GM19238 (cell line): ENCODE measurements at regions not wholly inside any gene's neighbourhood (a gene's known extent, or its start where the extent isn't known, plus 50 kb on each side); places are given as distances from the start of the nearest gene placed in this dataset.
"Not testable (repeated sequence)": the region's sequence is repeated elsewhere in the genome, so short reads cannot be mapped to it uniquely, and the experiment has no call there.

Experiments used
- DNase-seq: peaks from one replicate; pipeline ENCODE4 v3.0.0; 2011; ENCODE audit warnings: low spot score; ENCODE audit not compliant: insufficient read length

DNA sequence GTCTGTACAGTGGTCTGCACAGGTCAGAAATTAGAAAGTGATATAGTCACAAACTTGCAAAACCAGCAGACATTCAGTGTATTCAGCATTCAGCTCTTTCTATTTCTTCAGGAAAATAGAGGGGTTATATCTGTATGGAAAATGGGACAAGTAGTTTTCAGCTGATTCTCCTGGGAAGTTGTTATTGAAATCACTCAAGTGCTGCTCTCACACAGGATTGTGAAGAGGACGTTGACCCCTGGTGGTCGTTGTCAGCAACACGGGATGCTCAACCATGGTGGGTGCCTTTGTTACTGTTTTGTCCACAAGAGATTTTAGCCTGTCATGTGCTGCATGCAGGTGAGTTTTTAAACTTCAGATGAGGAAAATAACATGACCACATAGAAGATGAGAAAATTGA, 981.8 kb downstream of the TMEM121 start:
- no peak for DNase-seq

DNA sequence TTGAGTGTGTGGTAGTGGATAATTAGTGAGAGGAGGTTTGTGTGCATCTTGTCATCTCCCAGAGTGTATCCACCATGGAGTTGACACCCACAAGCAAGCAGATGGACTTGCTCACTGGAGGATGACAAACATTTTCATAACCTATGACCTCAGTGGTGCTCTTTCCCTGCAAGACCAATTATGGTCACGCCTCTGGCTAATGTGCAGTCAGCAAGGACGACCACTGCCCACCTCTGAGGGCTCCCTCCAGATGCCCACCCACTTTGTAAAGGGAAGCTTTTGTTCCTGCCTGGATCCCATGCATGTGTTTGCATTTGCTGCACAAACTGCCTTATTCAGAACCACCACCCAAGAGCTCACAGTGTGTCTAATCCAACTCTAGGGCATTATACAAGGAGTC, 982.8 kb downstream of the TMEM121 start:
- DNase-seq = no peak

DNA sequence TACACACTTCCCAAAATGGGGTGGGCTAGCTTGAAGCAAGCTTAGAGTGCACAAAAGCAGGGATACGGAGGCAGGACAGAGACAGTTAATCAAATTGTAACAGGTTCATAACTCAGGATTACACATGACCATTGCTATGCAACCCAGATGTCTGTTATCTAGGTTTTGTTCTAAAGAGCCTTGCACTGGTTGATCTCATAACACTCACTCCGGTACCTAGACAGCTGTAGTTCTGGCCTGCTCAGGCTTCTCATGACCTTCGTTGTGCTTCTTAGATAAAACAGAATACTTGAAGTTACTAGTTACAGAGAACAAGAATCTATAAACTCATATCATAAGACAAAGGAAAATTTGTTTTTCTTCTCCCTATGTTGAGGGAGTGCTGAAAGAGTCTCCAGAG, 983.4 kb downstream of the TMEM121 start:
- DNase-seq = no peak

DNA sequence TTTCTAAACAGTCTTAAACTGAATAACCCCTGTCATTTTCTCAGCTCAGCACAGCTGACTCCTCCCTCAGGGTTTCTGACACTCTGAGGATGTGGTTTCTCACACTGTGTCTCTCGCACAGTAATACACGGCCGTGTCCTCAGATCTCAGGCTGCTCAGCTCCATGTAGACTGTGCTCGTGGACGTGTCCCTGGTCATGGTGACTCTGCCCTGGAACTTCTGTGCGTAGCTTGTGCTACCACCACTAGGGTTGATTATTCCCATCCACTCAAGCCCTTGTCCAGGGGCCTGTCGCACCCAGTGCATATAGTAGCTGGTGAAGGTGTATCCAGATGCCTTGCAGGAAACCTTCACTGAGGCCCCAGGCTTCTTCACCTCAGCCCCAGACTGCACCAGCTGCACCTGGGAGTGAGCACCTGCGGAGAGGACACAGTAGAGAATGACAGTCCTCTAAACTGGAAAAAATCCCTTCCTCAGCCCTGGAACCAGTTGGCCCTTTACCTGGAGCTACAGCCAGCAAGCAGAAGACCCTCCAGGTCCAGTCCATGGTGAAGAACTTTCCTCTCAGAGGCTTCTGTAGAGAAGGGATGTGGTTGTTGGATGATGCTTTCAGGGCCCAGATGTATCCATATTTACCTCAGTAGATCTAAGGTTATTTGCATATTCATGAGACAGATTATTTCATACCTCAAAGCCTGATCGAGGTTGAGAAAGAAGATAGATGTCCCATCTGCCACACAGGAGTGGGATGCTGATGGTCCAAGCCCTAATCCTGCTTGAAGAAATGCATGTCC, 984.8 kb downstream of the TMEM121 start:
- DNase-seq = no peak

DNA sequence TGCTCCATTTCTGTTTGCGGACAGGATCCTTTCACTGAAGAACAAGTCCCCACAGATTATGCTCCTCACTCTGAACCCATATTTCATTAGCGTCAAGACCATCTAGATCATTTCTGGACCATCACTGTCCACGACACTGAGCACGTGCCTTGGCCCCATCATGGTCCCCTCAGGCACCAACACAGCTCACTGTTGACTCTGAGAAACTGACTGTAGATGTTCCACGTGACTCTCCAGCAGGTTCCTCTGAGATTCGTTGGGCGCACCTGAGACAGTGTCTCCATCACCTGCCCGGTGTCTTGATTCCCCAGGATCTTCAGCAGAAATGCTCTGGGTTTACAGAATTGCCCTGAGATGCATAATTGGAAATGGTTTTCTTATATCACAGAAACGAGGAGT, 985.4 kb downstream of the TMEM121 start:
- no peak for DNase-seq

DNA sequence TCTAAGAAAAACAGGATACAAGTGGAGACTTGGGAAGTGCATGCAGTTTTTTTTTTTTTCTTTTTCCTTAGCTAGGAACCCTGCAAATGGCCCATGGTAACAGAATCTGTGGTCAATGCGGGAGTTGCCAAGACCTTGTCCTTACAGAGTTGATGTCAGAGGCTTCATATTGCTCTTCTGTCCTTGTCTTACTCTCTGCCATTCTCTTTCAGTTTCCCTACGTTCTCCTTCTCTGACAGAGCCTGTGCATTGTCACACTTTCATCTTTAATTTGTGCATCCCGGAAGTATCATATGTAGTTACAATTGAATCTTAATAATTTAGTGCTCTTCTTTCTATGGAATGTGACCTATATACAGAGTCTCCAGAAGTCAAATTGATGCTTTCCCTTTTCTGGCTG, 986.9 kb downstream of the TMEM121 start:
- no peak for DNase-seq

DNA sequence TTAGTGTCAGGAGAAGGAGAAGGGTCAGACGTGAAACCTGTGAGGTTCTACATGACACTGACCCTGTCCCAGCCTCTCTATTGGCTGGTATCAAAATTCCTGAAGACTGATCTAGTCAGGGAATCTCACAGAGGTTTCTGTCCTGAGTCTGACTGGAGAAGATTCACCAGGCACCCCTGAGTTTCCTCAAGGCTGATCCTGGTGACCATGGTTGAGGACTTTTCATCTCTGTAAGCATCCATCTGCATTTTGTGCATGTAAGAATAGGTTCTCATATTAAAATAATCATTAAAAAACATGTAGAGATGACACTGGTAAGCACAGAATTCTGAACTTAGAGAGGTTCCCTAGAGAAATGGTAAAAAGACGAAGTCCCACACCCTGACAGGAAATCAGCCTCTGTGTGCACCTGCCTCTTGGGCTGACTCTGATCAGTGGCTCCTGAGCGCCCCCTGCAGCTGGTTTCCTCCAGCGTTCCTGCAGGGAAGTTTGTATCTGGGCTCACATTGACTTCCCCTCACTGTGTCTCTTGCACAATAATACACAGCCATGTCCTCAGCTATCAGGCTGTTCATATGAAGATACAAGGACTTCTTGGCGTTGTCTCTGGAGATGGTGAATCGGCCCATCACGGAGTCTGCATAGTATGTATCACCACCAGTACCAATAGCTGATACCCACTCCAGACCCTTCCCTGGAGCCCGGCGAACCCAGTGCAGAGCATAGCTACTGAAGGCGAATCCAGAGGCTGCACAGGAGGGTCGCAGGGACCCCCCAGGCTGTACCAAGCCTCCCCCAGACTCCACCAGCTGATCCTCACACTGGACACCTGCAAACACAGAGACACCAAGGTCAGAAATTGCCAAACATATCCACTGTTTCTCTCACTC, 991.9 kb downstream of the TMEM121 start:
- peak; percentile 8 for DNase-seq

DNA sequence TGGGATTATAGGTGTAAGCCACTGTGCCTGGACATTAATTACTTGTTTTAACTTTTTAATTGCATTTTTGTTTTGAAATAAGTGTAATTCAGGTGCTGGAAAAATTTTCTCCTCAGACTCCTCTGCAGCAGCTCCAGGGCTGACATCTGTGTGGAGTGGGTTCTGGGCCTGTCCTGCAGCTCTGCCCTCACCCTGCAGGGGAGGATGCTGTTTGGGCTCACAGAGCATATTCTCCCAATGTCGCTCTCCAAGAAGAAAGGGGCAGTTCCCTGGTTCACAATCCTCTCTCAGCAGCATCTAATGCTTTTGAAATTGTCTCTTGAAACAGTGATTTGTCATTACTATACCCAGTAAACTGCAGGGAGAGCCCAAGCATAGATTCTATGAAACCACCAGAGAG, 995.7 kb downstream of the TMEM121 start:
- DNase-seq = not testable (repeated sequence)

DNA sequence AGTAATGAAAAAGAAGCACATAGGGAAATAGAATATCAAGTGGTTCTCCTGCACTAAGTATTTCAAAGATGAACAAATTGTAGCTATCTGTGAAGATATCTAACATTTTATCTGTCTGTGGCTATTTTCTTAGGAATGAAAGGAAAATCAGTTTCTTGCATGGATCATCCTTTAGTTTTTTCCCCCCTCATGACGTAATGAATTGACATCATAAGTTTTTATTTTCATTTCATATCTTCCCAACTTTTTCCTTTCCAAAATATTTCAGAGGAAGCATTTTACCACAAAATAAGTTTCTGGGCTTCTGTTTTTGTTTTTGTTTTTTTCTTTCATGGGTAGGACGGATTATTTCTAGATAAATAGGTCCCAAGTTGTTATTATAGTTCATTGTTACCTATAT, 996.6 kb downstream of the TMEM121 start:
- DNase-seq = no peak

DNA sequence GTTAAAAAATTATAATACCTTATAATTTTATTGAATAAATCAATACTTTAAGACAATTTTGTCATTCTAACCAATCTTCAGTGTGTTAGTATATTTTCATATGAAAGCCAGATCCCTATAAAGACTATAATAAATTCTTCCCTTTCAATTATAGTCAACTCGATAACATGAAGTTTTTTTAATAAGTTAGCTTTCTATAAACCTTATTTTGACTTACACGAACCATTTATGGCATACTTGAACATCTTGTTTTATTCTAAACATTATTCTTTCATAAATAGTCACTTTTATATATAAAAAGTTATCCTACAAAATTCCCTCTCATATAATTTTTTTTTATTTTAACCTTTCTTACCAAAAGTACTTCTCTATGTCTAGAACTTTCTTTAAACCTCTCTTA, 1002.3 kb downstream of the TMEM121 start:
- DNase-seq = no peak

DNA sequence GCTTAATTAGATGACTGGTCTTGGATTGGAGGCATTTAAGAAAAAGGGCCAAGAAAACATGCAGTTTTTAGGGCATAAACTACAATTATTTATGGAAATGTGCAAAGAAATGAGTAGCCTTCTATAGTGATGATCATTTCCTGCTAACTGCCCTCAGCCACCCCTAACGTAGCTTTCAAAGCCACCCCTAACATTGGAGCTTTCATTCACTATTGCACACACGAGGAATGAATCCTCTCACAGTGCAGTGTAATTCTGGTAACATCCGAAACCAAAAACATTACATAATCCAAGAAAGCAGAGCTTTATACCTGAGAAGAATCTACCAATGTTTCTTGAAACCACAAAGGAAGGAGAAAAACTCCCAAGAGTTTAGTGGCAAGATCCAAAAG, 1003.6 kb downstream of the TMEM121 start:
- DNase-seq = no peak

DNA sequence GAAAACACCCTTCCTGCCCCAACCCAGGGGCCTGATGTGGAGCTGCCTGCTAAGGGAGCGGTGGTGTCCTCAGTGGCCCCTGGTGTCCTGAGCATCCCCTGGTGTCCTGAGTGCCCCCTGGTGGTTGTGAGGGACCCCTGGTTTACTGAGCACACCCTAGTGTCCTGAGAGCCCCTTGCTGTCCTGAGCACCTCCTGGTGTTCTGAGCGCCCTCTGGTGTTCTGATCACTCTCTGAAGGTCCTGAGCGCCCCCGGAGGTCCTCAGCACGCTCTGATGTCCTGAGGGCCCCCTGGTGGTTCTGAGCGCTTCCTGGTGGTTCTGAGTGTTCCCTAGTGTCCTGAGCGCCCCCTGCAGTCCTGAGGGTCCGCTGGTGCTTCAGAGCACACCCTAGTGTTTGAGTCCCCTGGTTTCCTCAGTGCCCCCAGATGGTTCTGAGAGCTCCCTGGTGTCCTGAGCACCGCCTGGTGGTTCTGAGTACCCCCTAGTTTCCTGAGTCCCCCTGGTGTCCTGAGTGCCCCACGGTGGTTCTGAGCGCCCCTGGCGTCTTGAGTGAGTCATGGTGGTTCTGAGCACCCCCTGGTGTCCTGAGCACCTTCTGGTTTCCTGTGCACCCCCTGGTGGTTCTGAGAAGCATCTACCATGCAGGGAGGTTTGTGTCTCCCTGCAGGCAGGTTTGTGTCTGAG, 1004.2 kb downstream of the TMEM121 start:
- no peak for DNase-seq

DNA sequence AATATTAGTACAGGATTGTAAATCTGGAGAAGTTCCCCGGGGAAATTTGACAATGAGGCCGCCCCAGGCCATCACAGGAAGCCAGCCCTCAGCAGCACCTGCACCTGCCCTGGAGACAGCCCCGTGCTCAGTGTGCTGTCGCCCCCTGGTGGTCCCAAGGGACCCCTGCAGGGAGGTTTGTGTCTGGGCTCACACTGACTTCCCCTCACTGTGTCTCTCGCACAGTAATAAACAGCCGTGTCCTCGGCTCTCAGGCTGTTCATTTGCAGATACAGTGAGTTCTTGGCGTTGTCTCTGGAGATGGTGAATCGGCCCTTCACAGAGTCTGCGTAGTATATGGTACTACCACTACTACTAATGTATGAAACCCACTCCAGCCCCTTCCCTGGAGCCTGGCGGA, 1011.2 kb downstream of the TMEM121 start:
- not testable (repeated sequence) for DNase-seq

DNA sequence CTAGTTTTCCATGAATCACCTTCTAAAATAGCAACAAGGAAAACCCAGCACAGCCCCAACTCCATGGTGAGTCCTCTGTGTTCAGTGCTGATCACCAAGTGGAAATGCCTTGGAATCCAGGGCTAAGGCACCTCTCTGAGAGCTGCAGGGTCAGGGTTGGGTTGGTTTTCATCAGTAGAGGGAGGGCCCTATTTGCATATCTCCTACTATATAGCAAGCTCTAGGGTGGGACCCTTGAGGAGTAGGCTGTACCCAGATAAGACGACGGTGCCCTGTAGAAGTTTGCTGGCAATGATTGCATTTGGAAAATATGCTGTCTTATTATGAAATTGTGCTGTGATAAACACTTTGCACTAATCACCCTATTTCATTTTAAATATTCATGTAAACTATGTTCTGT, 1011.8 kb downstream of the TMEM121 start:
- DNase-seq = no peak

DNA sequence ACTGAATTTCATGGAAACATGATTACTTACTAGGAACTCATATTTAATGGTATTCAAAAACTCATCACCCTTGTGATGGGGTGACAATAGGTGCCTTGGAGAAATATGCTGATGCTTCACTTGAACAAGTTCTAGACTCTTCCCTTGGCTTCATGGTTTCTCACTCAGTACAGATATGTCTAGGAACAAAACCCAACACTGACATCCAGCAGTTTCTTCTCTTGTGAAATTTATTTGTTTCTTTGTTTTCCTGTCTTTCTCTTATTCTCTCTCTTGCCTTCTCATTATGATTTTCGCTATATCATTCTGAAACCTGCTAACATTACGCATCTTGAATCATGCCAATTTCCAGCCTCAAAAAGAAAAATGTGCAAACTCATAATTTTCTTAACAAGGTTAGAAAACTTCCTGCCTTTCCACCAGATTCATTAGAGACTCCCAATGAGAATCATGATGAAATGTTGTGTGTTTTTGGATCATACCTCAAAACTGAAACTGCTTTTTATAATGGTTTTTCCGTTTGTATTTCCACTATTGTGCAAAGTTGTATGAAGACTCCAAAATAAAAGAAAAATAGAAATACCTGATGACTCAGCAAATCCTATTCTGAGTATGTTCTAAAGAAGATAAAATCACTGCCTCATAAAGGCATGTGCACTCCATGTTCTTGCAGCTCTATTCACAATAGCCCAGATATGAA, 1021.5 kb downstream of the TMEM121 start:
- no peak for DNase-seq

DNA sequence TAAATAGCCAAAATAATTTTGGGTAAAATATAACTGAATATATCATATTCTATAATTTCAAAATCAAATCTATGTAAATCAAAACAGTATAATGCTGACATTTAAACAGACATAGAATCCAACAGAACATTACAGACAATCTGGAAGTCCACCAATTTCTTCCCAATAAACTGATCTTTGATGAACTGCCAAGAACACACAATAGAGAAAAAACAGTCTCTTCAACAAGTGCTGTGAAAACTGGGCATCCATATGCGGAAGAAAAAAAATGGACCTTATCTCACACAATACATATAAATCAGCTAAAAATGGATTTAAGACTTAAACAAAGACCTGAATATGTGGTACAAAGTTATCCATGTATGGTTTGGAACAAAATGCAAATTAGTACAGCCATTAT, 1022.7 kb downstream of the TMEM121 start:
- DNase-seq = no peak

DNA sequence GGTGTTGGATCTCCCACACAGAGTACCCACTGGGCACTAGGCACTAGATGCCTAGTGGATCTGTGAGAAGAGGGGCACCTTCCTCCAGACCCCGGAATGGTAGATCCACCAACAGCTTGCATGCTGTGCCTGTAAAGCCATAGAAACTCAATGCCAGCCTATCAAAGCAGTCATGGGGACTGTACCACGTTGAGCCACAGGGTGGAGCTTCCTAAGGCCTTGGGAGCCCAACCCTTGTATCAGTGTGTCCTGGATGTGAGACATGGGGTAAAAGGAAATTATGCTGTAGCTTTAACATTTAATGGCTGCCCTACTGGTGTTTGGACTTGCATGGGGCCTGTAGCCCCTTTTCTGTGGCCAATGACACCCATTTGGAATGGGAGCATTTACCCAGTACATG, 1024.9 kb downstream of the TMEM121 start:
- no peak for DNase-seq

DNA sequence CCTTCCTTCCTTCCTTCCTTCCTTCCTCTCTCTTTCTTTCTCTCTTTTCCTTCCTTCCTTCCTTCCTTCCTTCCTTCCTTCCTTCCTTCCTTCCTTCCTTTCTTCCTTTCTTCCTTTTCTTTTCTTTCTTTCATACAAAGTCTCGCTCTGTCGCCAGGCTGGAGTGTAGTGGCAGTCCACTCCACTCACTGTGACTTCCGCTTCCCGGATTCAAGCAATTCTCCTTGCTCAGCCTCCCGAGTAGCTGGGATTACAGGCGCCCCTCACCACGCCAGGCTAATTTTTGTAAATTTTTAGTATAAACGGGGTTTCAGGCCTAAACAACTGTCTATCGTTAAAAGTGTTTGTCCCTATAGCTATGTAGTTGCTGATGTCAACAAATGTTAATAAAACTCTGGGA, 1029.8 kb downstream of the TMEM121 start:
- not testable (repeated sequence) for DNase-seq

DNA sequence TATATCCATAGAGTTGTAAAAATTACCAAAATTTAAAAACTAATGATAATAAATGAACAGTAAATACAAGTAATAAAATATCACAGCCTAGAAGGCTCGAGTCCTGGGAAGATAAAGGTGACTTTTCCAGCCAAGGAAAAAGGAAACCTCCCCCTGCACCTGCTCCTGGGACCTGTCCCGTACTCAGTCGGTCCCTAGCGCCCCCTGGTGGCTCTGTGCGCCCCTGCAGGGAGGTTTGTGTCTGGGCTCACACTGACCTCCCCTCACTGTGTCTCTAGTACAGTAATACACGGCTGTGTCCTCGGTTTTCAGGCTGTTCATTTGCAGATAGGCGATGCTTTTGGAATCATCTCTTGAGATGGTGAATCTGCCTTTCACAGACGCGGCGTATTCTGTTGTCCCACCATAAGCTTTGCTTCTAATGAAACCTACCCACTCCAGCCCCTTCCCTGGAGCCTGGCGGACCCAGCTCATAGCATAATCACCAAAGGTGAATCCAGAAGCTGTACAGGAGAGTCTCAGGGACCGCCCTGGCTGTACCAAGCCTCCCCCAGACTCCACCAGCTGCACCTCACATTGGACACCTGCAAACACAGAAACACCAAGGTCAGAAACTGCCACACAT, 1030.4 kb downstream of the TMEM121 start:
- DNase-seq = no peak

DNA sequence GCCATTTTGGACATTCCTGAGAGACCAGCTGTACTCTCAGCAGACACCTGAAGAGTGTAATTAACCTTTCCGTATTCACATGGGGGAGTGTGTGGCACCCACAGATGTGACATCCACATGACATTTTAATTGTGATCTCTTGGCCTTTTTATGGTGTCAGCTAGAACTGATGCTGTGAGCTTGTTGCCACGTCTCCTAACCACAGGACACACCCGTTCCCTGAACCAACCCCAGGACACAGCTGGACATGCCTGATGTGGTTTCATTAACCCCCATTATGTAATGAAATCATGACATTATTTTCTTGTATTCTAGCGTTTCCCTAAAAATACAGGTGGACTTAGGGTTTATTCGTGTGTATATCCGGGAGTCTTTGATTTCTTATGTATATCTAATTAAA, 1036.1 kb downstream of the TMEM121 start:
- DNase-seq = no peak

DNA sequence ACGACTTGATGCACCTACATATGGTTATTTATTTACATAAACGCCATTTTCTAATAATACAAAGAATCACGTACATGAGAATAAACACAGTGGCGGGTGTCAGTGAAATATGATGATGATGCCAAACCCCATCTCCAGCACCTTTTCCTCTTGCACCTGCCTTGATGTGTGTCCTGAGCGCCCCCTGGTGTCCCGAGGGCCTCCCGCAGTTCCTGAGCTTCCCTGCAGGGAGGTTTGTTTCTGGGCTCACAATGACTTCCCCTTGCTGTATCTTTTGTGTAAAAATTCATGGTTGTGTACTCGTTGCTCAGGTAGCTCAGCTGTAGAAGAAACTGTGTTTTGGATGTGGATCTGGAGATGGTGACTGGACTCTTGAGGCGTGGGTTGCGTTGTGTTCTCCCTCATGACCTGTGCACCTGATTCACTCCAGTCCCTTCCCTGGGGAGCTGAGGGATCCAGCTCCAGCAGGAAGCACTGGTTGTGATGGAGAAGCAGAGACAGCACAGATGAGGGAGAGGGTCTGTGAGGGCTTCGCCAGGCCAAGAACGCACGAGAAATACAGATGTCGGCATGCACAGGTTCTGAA, 1037.8 kb downstream of the TMEM121 start:
- peak; percentile 32 for DNase-seq
